HG03175 (cell line): ENCODE measurements at regions not wholly inside any gene's neighbourhood (a gene's known extent, or its start where the extent isn't known, plus 50 kb on each side); places are given as distances from the start of the nearest gene placed in this dataset.
"Not testable (repeated sequence)": the region's sequence is repeated elsewhere in the genome, so short reads cannot be mapped to it uniquely, and the experiment has no call there.

Experiments
- ATAC-seq: cut with Tn5 transposase; IDR thresholded peaks from one replicate; pipeline ENCODE4 v1.9.1; 2021; ENCODE audit warnings: mild to moderate bottlenecking, moderate library complexity; ENCODE audit not compliant: unreplicated experiment

GRCh38 chr3:159038405-159038804 lies 236.6 kb downstream of the MFSD1 start:
- no peak for ATAC-seq

- ATAC-seq: no peak
These were observed 237.4 kb downstream of the MFSD1 start for GRCh38 chr3:159039286-159039685.

- no peak for ATAC-seq
These were observed 243.5 kb downstream of the MFSD1 start for GRCh38 chr3:159045279-159045885.

GRCh38 chr3:159047361-159047760 lies 245.5 kb downstream of the MFSD1 start:
- no peak for ATAC-seq

- not testable (repeated sequence) for ATAC-seq
These were observed 250.6 kb downstream of the MFSD1 start for GRCh38 chr3:159052494-159052893.

GRCh38 chr3:159057621-159058020 lies 255.8 kb downstream of the MFSD1 start:
- no peak for ATAC-seq

GRCh38 chr3:159058859-159059258 lies 257.0 kb downstream of the MFSD1 start:
- no peak for ATAC-seq

GRCh38 chr3:159059395-159059794 lies 257.5 kb downstream of the MFSD1 start:
- ATAC-seq: no peak

GRCh38 chr3:159062734-159063410 lies 261.0 kb downstream of the MFSD1 start:
- ATAC-seq: no peak

- no peak for ATAC-seq
These were observed 267.2 kb downstream of the MFSD1 start, which contains the start of gene IQCJ for GRCh38 chr3:159069091-159069490. IQCJ (plus strand) TSS chr3:159069319.

- no peak for ATAC-seq
These were observed 268.1 kb downstream of the MFSD1 start for GRCh38 chr3:159069866-159070425.

GRCh38 chr3:159074756-159075701 lies 273.2 kb downstream of the MFSD1 start:
- no peak for ATAC-seq

GRCh38 chr3:159077860-159078259 lies 276.0 kb downstream of the MFSD1 start:
- ATAC-seq: no peak

- ATAC-seq: no peak
These were observed 278.4 kb downstream of the MFSD1 start for GRCh38 chr3:159080256-159080655.

GRCh38 chr3:159080821-159081220 lies 279.0 kb downstream of the MFSD1 start:
- ATAC-seq: no peak

- ATAC-seq: no peak
These were observed 280.7 kb downstream of the MFSD1 start for GRCh38 chr3:159082519-159082918.

- ATAC-seq: no peak
These were observed 290.1 kb downstream of the MFSD1 start for GRCh38 chr3:159091936-159092335.

- no peak for ATAC-seq
These were observed 300.1 kb downstream of the MFSD1 start for GRCh38 chr3:159102001-159102400.

- ATAC-seq: no peak
These were observed 310.9 kb downstream of the MFSD1 start for GRCh38 chr3:159112724-159113123.

GRCh38 chr3:159113221-159113875 lies 311.5 kb downstream of the MFSD1 start:
- no peak for ATAC-seq

GRCh38 chr3:159114582-159114981 lies 312.7 kb downstream of the MFSD1 start:
- ATAC-seq: no peak
